ENCODE measurements at regions not wholly inside any gene's neighbourhood (a gene's known extent, or its start where the extent isn't known, plus 50 kb on each side); places are given as distances from the start of the nearest gene placed in this dataset.

GRCh38 chr1:114224196-114224907, 70.7 kb upstream of the SYT6 start:
- TF ChIP-seq POLR2A (IDR thresholded peaks at IDR 0.05), result no peak
- no peak for TF ChIP-seq CTCF (IDR thresholded peaks at IDR 0.05)
- no peak for TF ChIP-seq EP300 (IDR thresholded peaks at IDR 0.05; ENCODE audit: low read depth)

Data from transverse colon (tissue), 3 donors.